Cardiac muscle cell (in vitro differentiated cells and primary cell): ENCODE measurements at regions not wholly inside any gene's neighbourhood (a gene's known extent, or its start where the extent isn't known, plus 50 kb on each side); places are given as distances from the start of the nearest gene placed in this dataset.

Experiments
- DNase-seq, 2 donors: peaks; one replicate each; pipeline versions ENCODE4 v3.0.0 to v3.0.0-alpha.2; 2010 to 2017; ENCODE audit warnings: low read depth in 1 of 2, low spot score in 1 of 2
- H3K27ac ChIP-seq: fragments of 200-600 bp; sonication (generic); 2 replicates; pipeline ENCODE4 v1.5.1; 2016
- H3K27me3 ChIP-seq: fragments of 200-600 bp; sonication (generic); 2 replicates; pipeline ENCODE4 v1.6.0; 2016; ENCODE audit warnings: control low read depth
- H3K36me3 ChIP-seq: fragments of 200-600 bp; sonication (generic); 2 replicates; pipeline ENCODE4 v1.5.1; 2016; ENCODE audit warnings: control low read depth
- H3K4me1 ChIP-seq: fragments of 200-600 bp; sonication (generic); 2 replicates; pipeline ENCODE4 v1.8.1; 2017; ENCODE audit warnings: low read depth, mild to moderate bottlenecking, mixed run types
- H3K4me3 ChIP-seq: fragments of 200-600 bp; sonication (generic); 2 replicates; pipeline ENCODE4 v1.5.1; 2016; ENCODE audit warnings: mild to moderate bottlenecking
- H3K9me3 ChIP-seq: fragments of 200-600 bp; sonication (generic); 2 replicates; pipeline ENCODE4 v1.5.1; 2017; ENCODE audit warnings: low read depth, mild to moderate bottlenecking, control low read depth
- CTCF ChIP-seq: IDR thresholded peaks from 2 replicates; pipeline ENCODE4 v1.5.1; 2012; ENCODE audit warnings: low read depth, mild to moderate bottlenecking, low read length

- DNase-seq = no peak
- Histone ChIP-seq H3K4me3 (no peak overlapping the region), H3K27me3 (no peaks in the 10 kb centered on the region), H3K27ac (no peak overlapping the region), H3K4me1 (no peaks in the 10 kb centered on the region), H3K9me3 (no peaks in the 10 kb centered on the region), H3K36me3 (no peaks in the 10 kb centered on the region)
- no peak for TF ChIP-seq CTCF
These were observed 244.3 kb upstream of the ZNF608 start for GRCh38 chr5:124990723-124991122.

GRCh38 chr5:124995421-124995820 is 249.0 kb upstream of the ZNF608 start:
- no peak for TF ChIP-seq CTCF
- peak in 1 of 2 donors; percentile 69 for DNase-seq
- Histone ChIP-seq H3K4me3 (no peak overlapping the region), H3K27me3 (no peaks in the 10 kb centered on the region), H3K4me1 (no peaks in the 10 kb centered on the region), H3K36me3 (no peaks in the 10 kb centered on the region), H3K9me3 (no peaks in the 10 kb centered on the region), H3K27ac (no peak overlapping the region)

GRCh38 chr5:124996023-124996763 is 249.8 kb upstream of the ZNF608 start:
- H3K9me3 ChIP-seq = no peaks in the 10 kb centered on the region
- no peak for TF ChIP-seq CTCF
- no peaks in the 10 kb centered on the region for H3K27me3 ChIP-seq
- no peaks in the 10 kb centered on the region for H3K36me3 ChIP-seq
- H3K27ac ChIP-seq = no peak overlapping the region
- peak in 1 of 2 donors; percentile 7 for DNase-seq
- H3K4me1 ChIP-seq = no peaks in the 10 kb centered on the region
- H3K4me3 ChIP-seq = no peak overlapping the region

GRCh38 chr5:124996764-124997077 is 250.3 kb upstream of the ZNF608 start:
- H3K4me3 ChIP-seq = no peak overlapping the region
- no peaks in the 10 kb centered on the region for H3K27me3 ChIP-seq
- H3K9me3 ChIP-seq = no peaks in the 10 kb centered on the region
- no peaks in the 10 kb centered on the region for H3K36me3 ChIP-seq
- peak in 1 of 2 donors; percentile 31 for DNase-seq
- H3K4me1 ChIP-seq = no peaks in the 10 kb centered on the region
- no peak for TF ChIP-seq CTCF
- no peak overlapping the region for H3K27ac ChIP-seq

- H3K4me1 ChIP-seq = no peaks in the 10 kb centered on the region
- H3K9me3 ChIP-seq = no peaks in the 10 kb centered on the region
- DNase-seq = no peak
- H3K27me3 ChIP-seq = no peaks in the 10 kb centered on the region
- H3K4me3 ChIP-seq = no peak overlapping the region
- no peak overlapping the region for H3K27ac ChIP-seq
- H3K36me3 ChIP-seq = no peaks in the 10 kb centered on the region
- no peak for TF ChIP-seq CTCF
These were observed 250.9 kb upstream of the ZNF608 start for GRCh38 chr5:124997186-124997893.
